ENCODE measurements at regions not wholly inside any gene's neighbourhood (a gene's known extent, or its start where the extent isn't known, plus 50 kb on each side); places are given as distances from the start of the nearest gene placed in this dataset.

- no peak for DNase-seq (ENCODE audit: low read depth)
- no peak overlapping the region for H3K4me3 ChIP-seq (ENCODE audit: control insufficient read depth, low read depth, low read length)
- TF ChIP-seq, protein P1, sequence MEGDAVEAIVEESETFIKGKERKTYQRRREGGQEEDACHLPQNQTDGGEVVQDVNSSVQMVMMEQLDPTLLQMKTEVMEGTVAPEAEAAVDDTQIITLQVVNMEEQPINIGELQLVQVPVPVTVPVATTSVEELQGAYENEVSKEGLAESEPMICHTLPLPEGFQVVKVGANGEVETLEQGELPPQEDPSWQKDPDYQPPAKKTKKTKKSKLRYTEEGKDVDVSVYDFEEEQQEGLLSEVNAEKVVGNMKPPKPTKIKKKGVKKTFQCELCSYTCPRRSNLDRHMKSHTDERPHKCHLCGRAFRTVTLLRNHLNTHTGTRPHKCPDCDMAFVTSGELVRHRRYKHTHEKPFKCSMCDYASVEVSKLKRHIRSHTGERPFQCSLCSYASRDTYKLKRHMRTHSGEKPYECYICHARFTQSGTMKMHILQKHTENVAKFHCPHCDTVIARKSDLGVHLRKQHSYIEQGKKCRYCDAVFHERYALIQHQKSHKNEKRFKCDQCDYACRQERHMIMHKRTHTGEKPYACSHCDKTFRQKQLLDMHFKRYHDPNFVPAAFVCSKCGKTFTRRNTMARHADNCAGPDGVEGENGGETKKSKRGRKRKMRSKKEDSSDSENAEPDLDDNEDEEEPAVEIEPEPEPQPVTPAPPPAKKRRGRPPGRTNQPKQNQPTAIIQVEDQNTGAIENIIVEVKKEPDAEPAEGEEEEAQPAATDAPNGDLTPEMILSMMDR (IDR thresholded peaks at IDR 0.05; ENCODE audit: control insufficient read depth, insufficient read depth, low read depth, low read length, missing control alignments), result no peak
Measured at GRCh38 chr4:19074036-19074435, 1052.5 kb upstream of the LCORL start.

GRCh38 chr4:19063662-19064061, 1042.1 kb upstream of the LCORL start:
- TF ChIP-seq, protein P1 (IDR thresholded peaks at IDR 0.05; ENCODE audit: control insufficient read depth, insufficient read depth, low read depth, low read length, missing control alignments), result no peak
- no peak overlapping the region for H3K4me3 ChIP-seq (ENCODE audit: control insufficient read depth, low read depth, low read length)
- DNase-seq (ENCODE audit: low read depth), result no peak

- no peak overlapping the region for H3K4me3 ChIP-seq (ENCODE audit: control insufficient read depth, low read depth, low read length)
- TF ChIP-seq, protein P1 (IDR thresholded peaks at IDR 0.05; ENCODE audit: control insufficient read depth, insufficient read depth, low read depth, low read length, missing control alignments), result no peak
- no peak for DNase-seq (ENCODE audit: low read depth)
Measured at GRCh38 chr4:19054916-19055315, 1033.4 kb upstream of the LCORL start.

DNA sequence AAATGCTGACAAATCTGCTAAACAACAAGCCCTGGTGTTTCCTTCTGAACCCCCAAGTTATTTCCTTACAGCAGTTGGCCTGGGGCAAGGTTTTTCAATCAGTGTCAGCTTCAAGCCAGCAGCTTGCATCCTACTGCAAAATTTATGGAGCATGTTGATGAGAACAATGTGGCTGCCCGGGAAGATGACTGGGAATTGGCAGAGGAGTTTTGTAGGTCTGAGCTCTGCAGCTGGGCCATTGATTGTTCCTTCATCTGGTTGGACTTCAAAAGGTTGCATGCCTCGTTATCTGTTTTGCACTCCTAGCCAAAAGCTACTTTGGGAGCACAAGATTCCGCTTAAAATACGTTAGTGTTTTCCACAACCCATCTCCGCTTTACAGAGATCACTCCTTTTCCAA, 1030.3 kb upstream of the LCORL start:
- TF ChIP-seq, protein P1 (IDR thresholded peaks at IDR 0.05; ENCODE audit: control insufficient read depth, insufficient read depth, low read depth, low read length, missing control alignments), result no peak

DNA sequence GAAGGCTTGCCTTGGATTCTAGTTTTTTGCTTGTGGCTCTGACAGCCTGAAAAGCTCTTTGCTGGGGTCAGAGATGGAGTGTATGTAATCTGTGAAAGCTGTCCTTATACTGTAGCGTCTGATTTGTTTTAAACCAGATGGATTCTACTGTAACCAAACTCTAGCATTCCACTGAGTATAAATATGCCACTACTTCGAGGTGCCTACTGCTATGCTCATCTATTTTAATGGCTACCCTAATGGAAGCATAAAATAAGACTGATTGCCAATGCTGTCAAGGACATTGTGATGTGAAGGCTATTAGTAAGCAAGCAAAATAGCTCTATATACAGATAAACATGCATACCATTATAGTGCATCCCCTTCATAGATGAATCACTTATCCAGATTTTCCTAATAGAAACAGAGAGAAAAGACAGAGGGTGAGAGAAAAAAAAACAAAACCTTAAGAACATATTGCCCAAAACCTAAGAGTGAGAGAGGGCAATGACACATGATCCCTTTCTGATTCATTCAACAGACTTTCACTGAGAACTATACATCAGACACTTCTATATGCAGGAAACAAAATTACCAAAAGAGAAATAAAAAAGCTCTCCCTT, 1025.8 kb upstream of the LCORL start:
- DNase-seq (ENCODE audit: low read depth), result no peak
- TF ChIP-seq, protein P1 (IDR thresholded peaks at IDR 0.05; ENCODE audit: control insufficient read depth, insufficient read depth, low read depth, low read length, missing control alignments), result no peak
- no peak overlapping the region for H3K4me3 ChIP-seq (ENCODE audit: control insufficient read depth, low read depth, low read length)

More for the DNA sequence above, 1030.3 kb upstream of the LCORL start:
- no peak for DNase-seq (ENCODE audit: low read depth)
- H3K4me3 ChIP-seq (ENCODE audit: control insufficient read depth, low read depth, low read length), result no peak overlapping the region

GRCh38 chr4:19039816-19040215, 1018.3 kb upstream of the LCORL start:
- H3K4me3 ChIP-seq (ENCODE audit: control insufficient read depth, low read depth, low read length), result no peak overlapping the region
- TF ChIP-seq, protein P1 (IDR thresholded peaks at IDR 0.05; ENCODE audit: control insufficient read depth, insufficient read depth, low read depth, low read length, missing control alignments), result no peak

More at GRCh38 chr4:19039816-19040215, 1018.3 kb upstream of the LCORL start:
- no peak for DNase-seq (ENCODE audit: low read depth)
